Embryonic facial prominence (tissue), 1 donor: ENCODE measurements at regions not wholly inside any gene's neighbourhood (a gene's known extent, or its start where the extent isn't known, plus 50 kb on each side); places are given as distances from the start of the nearest gene placed in this dataset.

Experiments used
- DNase-seq: peaks from one replicate; pipeline ENCODE4 v3.0.0-alpha.2; 2016; ENCODE audit errors: extremely low spot score

GRCh38 chr1:229760478-229760996 lies 134.5 kb downstream of the URB2 start:
- no peak for DNase-seq

DNA sequence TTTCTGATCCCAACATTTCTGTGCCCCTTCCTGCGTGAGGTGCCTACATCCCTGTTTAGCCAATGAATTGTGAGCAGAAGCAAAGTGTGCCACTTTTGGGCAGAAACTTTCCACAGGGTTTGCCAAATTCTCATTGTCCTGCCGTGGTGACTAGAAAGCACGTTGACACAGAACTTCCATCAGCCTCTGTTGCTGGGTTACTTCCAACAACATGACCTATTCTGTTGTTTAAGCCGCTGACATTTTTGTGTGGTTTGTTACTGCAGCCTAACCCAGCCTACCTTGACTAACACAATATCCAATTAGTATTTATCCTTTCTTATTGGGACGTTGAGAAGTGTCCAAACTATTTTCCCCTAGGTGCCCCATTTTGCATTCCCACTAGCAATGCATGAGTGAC lies 136.8 kb downstream of the URB2 start:
- no peak for DNase-seq

DNA sequence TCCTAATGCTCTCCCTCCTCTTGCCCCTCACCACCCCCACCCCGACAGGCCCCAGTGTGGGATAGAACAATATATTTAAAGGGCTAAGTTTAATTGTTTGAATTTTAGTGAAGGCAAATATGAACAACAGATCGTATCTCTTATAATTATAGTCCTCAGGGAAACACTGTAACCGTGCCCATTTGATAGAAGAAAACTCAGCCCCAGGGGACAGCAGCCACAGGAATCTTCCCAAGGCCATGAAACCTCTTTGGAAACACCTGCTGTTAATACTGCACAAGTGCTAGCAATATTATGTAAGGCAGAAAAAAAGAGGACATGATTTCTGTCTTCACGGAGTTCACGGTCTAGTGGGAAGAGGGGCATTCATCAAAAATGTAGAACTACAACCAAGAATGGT lies 142.2 kb downstream of the URB2 start:
- DNase-seq: no peak

- DNase-seq: no peak
Observed at GRCh38 chr1:229769006-229769405, 143.0 kb downstream of the URB2 start.

GRCh38 chr1:229769809-229770208 lies 143.8 kb downstream of the URB2 start:
- DNase-seq: no peak

DNA sequence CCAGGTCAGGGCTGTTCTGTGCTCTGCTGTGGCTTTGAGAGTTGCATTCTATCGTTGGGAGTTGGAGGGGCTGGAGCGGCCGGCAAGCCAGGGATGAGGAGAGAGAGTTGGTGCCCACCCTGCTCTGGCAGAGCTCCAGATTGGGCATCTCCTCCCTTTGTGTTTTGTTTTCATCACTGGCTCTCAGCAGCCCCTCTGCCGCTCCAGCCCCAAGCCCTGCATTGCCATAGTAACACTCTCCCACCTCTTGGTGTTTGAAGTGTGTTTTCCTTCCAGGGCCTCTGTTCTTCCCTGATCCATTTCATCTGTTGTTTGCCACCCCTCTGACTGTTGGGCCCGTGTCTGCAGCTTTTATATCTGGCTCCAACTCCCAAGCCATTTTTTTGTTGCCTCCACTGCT lies 152.7 kb downstream of the URB2 start:
- no peak for DNase-seq

DNA sequence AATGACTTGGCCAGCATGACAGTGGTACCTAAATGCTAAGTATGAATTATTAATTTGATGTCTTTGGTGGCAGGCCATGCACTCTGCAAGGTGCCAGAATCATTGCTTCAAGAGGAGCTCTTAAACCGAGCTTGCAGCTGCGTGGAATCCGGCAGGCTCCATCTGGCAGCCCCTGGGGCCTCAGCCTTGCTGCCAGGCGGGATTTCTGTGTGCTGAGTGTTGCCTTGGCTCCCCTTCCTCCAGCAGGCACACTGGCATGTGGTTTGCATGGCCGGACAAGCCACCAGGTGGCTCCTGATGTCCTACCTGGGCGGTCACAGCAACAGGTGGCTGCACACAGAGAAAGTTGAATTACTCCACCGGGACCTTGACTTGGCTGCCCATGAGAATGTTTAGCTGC lies 155.4 kb downstream of the URB2 start:
- DNase-seq: no peak

- no peak for DNase-seq
Observed at GRCh38 chr1:229782469-229782868, 156.4 kb downstream of the URB2 start.

DNA sequence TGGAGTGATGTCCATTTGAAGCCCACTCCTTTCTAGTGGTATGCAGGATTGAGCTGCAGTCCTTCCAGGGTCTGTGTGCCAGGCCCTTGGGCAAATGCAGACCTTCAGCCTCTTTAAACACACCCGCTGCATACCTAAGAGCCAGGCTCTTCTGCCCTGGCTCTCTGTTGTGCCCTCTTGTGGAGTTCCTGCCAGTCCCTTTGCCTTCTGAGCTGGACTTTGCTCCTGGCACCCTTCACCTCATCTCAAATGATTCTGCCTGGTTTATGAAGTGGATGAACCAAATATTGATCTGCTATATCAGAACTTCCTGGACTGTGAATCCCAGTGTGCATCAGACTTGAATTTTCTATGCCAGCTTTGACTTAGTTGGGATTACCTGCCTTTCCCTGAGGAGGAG lies 158.8 kb downstream of the URB2 start:
- DNase-seq: no peak

DNA sequence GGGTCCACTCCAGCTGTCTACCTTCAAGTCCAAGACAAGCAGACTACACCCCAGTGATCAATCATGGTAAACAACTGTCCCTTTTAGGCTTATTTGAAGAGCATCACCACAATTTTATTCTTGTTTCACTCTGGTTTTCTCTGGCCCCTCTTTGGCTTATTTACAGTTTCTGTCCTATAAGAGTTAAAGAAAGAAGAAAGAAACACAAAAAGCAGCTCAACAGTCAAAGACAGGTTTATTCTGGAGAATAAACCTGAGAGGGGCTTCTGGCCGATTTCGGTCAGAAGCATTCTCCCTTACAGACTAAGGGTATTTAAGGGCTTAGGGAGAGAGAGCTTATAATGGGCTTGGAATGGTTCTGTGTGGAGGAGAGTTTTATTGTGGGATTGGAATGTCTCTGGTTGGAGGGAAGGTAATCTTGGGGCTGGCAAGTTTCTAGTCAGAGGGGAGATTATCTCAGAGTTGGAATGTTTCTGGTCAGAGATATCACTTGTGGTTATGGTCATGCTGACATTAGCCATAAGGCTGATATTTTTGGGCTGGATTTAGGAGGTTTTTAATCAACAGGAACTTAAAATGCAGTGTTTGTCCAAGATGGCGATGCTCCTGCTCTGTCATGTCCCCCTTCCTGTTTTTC lies 161.0 kb downstream of the URB2 start:
- no peak for DNase-seq

DNA sequence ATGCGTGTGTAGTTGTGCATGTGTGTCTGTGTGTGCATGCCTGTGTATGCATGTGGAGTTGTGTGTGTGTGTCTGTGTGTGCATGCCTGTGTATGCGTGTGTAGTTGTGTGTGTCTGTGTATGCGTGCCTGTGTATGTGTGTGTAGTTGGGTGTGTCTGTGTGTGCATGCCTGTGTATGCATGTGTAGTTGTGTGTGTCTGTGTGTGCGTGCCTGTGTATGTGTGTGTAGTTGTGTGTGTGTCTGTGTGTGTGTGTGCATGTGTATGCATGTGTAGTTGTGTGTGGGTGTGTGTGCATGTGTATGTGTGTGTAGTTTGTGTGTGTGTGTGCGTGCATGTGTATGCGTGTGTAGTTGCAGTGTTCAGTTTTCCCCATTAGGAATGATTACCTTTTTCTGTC lies 162.0 kb downstream of the URB2 start:
- no peak for DNase-seq

GRCh38 chr1:229792012-229792975 lies 166.2 kb downstream of the URB2 start:
- DNase-seq: no peak

DNA sequence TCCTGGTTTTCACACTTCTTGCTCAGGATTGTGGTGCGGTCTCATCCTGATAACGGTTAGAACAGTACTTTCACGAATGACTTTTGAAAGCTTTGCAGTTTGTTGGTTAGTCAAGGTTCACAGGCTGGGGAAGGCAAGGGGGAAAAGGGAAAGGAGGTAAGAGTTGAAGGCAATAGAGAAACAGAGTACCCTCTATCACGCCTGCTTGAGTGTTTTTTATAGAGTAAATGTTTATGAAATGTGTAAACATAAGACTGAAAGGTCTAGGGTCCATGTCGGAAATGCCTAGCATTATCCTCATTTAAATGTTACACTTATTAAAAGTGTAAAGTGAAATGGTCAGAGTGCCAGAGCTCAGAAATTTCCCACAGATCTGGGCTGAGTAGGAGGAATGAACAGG lies 167.4 kb downstream of the URB2 start:
- DNase-seq: no peak

DNA sequence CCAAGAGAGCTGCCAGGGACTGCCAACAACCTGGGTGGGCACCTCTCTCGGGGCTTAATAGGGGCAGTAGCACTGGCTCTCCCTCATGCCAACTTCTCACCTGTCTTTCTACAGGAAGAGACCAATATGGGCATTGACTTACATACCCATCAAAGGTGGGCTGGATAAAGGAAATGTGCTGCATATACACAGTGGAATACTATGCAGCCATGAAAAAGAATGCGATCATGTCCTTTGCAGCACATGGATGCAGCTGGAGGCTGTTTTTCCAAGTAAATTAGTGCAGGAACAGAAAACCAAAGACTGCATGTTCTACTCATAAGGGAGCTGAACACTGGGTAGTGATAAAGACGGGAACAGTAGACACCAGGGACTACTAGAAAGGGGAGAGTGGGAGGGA lies 172.5 kb downstream of the URB2 start:
- DNase-seq: no peak

- no peak for DNase-seq
Observed at GRCh38 chr1:229803626-229804217, 177.7 kb downstream of the URB2 start.

GRCh38 chr1:229808272-229808671 lies 182.2 kb downstream of the URB2 start:
- DNase-seq: no peak

DNA sequence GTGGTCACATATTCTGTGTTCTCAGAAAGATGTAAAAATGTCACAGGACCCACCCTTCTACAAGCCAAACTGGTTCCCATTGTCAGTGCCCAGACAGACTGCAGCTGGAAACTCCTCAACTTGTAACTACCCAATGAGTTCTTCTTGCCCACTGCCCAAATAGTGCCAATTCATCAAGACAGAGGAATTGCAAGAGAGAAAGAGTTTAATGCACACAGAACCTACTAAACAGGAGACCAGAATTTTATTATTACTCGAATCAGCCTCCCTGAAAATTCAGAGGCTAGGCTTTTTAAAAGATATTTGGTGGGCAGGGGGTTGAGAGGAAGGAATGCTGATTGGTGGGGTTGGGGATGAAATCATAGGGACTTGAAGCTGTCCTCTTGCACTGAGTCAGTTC lies 184.1 kb downstream of the URB2 start:
- DNase-seq: no peak

GRCh38 chr1:229810961-229811360 lies 184.9 kb downstream of the URB2 start:
- no peak for DNase-seq

DNA sequence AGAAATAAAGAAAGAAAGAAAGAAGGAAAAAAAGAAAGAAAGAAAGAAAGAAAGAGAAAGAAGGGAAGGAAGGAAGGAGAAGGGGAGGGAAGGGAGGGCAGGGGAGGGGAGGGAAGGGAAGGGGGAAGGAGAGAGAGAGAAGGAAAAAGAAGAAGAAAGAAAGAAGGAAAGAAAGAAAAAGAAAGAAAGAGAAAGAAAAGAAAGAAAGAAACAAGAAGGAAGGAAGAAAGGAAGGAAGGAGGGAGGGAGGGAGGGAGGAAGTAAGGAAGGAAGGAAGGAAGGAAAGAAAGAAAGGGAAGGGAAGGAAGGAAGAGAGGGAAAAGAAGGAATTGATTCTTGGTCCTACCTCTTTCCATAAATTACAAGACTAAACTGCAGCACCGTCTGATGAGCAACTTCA lies 186.1 kb downstream of the URB2 start:
- DNase-seq: no peak

GRCh38 chr1:229812693-229813092 lies 186.6 kb downstream of the URB2 start:
- no peak for DNase-seq

GRCh38 chr1:229815076-229815475 lies 189.0 kb downstream of the URB2 start:
- no peak for DNase-seq

- DNase-seq: no peak
Observed at GRCh38 chr1:229815961-229816360, 189.9 kb downstream of the URB2 start.

DNA sequence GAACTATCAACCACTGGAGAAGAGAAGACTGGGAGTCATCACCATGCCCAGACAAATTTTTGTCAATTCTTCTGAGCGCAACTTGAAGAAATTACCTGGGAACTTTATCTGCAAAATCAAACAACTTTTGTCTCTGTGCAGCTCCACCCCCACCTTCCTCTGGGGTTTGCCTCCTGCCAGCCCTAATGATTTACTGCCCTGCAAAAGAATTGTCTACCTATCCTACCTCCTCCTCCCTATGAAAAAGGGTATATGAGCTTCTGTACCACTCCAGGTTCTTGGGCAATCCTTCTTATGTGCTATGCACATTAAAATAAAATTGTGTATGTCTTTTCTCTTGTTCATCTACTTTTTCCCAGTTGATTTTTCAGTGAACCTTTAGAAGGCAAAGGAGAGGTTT lies 191.9 kb downstream of the URB2 start:
- no peak for DNase-seq
